ENCODE measurements at regions not wholly inside any gene's neighbourhood (a gene's known extent, or its start where the extent isn't known, plus 50 kb on each side); places are given as distances from the start of the nearest gene placed in this dataset.
A peak's percentile ranks its signal among the peaks of the same experiment; 100 is the strongest.

DNA sequence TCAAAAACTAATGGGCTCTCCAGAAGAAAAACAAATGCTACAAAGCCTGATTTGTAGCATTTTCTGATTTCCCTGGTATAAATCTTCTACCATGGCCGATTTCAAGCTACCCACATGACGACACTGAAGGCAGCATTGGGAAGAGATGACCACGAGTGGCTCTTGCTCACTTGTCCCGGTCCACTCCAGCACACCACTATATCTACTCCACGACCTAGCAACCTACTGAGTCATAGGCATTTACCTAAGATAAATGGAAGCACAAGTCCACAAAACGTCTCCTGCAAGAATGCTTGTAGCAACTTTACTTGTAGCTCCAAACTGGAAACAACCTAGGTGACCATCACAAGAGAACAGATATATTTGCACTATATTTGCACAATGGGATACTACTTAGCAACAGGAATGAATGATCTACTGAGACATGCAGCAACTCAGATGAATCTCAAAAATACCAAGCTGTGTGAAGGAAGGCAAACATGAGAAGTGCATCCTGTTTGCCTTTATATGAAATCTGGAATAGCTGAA, 60.8 kb upstream of the HES1 start:
- no peak for DNase-seq (ENCODE audit: low spot score in 2 of 2)
- H3K36me3 ChIP-seq = no peaks in the 10 kb centered on the region
- no peaks in the 10 kb centered on the region for H3K9me3 ChIP-seq
- no peaks in the 10 kb centered on the region for H3K27me3 ChIP-seq
- H3K4me3 ChIP-seq = no peak overlapping the region
- peaks cover 22% of the 10 kb centered on the region for H3K4me1 ChIP-seq
- WGBS = 93% methylated on average over 6 of the region's 6 CpGs
- TF ChIP-seq, protein P1, sequence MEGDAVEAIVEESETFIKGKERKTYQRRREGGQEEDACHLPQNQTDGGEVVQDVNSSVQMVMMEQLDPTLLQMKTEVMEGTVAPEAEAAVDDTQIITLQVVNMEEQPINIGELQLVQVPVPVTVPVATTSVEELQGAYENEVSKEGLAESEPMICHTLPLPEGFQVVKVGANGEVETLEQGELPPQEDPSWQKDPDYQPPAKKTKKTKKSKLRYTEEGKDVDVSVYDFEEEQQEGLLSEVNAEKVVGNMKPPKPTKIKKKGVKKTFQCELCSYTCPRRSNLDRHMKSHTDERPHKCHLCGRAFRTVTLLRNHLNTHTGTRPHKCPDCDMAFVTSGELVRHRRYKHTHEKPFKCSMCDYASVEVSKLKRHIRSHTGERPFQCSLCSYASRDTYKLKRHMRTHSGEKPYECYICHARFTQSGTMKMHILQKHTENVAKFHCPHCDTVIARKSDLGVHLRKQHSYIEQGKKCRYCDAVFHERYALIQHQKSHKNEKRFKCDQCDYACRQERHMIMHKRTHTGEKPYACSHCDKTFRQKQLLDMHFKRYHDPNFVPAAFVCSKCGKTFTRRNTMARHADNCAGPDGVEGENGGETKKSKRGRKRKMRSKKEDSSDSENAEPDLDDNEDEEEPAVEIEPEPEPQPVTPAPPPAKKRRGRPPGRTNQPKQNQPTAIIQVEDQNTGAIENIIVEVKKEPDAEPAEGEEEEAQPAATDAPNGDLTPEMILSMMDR (IDR thresholded peaks at IDR 0.05) = no peak
- no peak overlapping the region for H3K27ac ChIP-seq

DNA sequence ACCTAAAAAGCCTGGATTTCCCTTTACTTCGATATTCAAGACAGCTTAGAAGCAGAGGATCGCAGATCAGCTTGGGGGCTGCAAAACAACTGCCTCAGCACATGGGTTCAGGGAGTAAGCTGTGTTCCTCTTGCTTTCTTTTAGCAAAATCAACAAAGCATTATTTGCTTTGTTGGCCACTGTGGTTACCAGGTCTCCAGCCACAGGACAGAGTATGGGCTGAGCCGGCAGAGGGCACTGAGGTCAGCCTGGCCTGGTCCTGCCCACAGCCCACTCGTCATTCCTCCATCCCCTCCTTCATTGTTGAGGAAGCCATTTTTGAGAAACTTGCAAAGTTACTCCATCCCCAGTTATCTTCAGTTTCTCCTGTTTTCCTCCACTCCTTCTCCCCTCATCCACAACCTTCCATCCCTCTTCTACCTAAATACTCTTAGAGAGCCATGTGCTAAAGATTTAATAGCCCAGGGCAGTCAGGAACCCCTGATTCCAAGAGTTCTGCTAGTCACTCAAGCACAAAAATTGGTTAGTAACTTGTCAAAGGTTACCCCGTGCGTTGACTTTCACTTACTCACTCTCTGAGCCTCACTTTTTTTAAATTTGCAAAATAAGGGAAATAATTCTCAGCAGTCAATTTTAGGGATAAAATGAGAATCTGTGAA, 60.0 kb upstream of the HES1 start:
- WGBS = 85% methylated on average over 6 of the region's 6 CpGs

DNA sequence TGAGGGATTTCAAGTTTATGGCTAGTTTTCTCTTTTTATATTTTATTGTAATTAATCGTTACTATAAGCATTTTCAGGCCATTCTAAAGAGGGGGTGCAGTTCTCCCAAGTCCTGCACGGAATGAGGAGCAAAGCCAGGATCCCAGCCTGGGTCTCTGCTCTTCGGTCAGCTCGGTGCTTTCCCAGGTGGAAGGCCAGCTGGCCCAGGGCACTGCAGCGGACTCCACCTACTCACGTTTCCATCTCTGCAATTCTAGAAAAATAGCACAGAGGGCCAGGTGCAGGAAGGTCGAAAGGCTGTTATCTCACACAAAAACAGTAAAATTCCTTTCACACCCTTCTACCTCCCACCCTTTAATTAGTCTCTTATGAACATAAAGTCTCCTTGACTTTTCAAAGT, 59.5 kb upstream of the HES1 start:
- no peaks in the 10 kb centered on the region for H3K9me3 ChIP-seq
- H3K4me1 ChIP-seq = peaks cover 18% of the 10 kb centered on the region
- no peak overlapping the region for H3K27ac ChIP-seq
- TF ChIP-seq EP300 (IDR thresholded peaks at IDR 0.05) = no peak
- TF ChIP-seq POLR2A (IDR thresholded peaks at IDR 0.05) = no peak
- TF ChIP-seq, protein P1 (IDR thresholded peaks at IDR 0.05) = no peak
- no peak for TF ChIP-seq POLR2AphosphoS5 (IDR thresholded peaks at IDR 0.05)
- WGBS = 82% methylated on average over 7 of the region's 7 CpGs
- H3K4me3 ChIP-seq = no peak overlapping the region
- DNase-seq (ENCODE audit: low spot score in 2 of 2) = peak in 1 of 2 donors; percentile 56
- H3K27me3 ChIP-seq = no peaks in the 10 kb centered on the region
- no peaks in the 10 kb centered on the region for H3K36me3 ChIP-seq

More for the DNA sequence above, 60.0 kb upstream of the HES1 start:
- no peak for DNase-seq (ENCODE audit: low spot score in 2 of 2)
- no peak for TF ChIP-seq POLR2A (IDR thresholded peaks at IDR 0.05)
- TF ChIP-seq POLR2AphosphoS5 (IDR thresholded peaks at IDR 0.05) = no peak
- no peak for TF ChIP-seq EP300 (IDR thresholded peaks at IDR 0.05)
- TF ChIP-seq, protein P1 (IDR thresholded peaks at IDR 0.05) = no peak
- H3K27ac ChIP-seq = no peak overlapping the region
- H3K36me3 ChIP-seq = no peaks in the 10 kb centered on the region
- no peaks in the 10 kb centered on the region for H3K9me3 ChIP-seq
- H3K27me3 ChIP-seq = no peaks in the 10 kb centered on the region
- no peak overlapping the region for H3K4me3 ChIP-seq
- H3K4me1 ChIP-seq = peaks cover 22% of the 10 kb centered on the region

DNA sequence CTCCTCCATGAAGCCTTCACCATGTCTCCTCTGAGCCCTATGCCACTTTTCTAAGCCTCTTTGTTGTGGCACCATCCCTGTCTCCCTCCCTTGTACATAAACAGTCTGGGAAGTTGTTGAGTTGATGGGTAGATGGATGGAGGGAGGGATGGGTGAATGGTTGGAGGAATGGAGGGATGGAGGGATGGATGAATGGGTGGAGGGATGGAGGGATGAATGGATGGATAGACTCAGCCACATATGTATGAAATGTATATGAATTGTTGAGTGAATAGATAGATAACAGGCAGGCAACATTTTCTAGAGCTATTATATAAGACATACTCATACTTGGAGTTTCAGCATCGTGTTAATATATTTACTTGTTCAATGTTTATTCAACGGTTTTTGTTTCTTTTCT, 58.3 kb upstream of the HES1 start:
- H3K36me3 ChIP-seq = no peaks in the 10 kb centered on the region
- peak in 1 of 2 donors; percentile 7 for DNase-seq (ENCODE audit: low spot score in 2 of 2)
- peaks cover 14% of the 10 kb centered on the region for H3K4me1 ChIP-seq
- WGBS = 81% methylated on average over 2 of the region's 2 CpGs
- H3K4me3 ChIP-seq = no peak overlapping the region
- no peaks in the 10 kb centered on the region for H3K27me3 ChIP-seq
- H3K27ac ChIP-seq = no peak overlapping the region
- TF ChIP-seq POLR2A (IDR thresholded peaks at IDR 0.05) = no peak
- no peak for TF ChIP-seq EP300 (IDR thresholded peaks at IDR 0.05)
- TF ChIP-seq, protein P1 (IDR thresholded peaks at IDR 0.05) = no peak
- TF ChIP-seq POLR2AphosphoS5 (IDR thresholded peaks at IDR 0.05) = no peak
- no peaks in the 10 kb centered on the region for H3K9me3 ChIP-seq

DNA sequence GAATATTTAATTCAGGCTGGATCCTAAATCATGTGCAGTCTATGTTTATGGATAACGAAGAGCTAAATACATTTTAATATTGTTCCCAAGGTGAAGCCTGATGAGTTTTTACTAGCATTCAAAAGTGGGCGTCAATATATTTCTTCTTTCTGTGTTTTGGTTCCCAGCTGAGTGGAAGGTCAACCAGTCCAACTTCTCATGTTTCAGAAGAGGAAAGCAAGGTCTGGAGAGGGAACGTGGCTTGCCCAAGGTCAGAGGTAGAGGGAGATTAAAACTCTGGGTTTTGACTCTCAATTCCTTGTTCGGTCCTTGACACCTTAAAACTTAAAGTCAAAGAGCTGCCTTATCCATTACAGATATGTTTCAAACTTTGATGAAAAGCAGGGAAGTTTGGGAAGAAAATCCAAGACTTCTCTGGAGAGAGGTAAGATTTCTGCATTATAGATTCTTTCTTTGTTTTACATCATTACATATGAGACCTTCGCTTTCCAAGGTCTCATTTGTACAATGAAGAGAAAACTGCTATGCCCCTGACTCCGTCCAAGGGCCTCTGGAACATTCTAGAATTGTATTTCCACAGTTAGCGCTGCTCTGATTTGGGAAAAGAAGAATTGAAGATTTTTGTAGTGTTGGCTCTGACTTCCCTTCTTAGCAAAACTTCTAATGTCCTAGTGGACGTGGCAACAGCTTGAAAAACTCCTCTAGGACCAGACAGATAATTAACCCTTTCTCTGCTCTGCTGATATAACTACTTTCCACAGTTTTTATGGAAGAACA, 57.7 kb upstream of the HES1 start:
- no peak overlapping the region for H3K27ac ChIP-seq
- DNase-seq (ENCODE audit: low spot score in 2 of 2) = peak in 1 of 2 donors; percentile 3
- no peaks in the 10 kb centered on the region for H3K27me3 ChIP-seq
- no peak overlapping the region for H3K4me3 ChIP-seq
- peaks cover 20% of the 10 kb centered on the region for H3K4me1 ChIP-seq
- no peaks in the 10 kb centered on the region for H3K9me3 ChIP-seq
- 66% methylated on average over 8 of the region's 8 CpGs for WGBS
- TF ChIP-seq POLR2AphosphoS5 (IDR thresholded peaks at IDR 0.05) = no peak
- TF ChIP-seq EP300 (IDR thresholded peaks at IDR 0.05) = no peak
- TF ChIP-seq, protein P1 (IDR thresholded peaks at IDR 0.05) = no peak
- no peak for TF ChIP-seq POLR2A (IDR thresholded peaks at IDR 0.05)
- H3K36me3 ChIP-seq = no peaks in the 10 kb centered on the region

All from suprapubic skin (tissue), 4 donors.